ENCODE measurements at regions not wholly inside any gene's neighbourhood (a gene's known extent, or its start where the extent isn't known, plus 50 kb on each side); places are given as distances from the start of the nearest gene placed in this dataset.
A peak's percentile ranks its signal among the peaks of the same experiment; 100 is the strongest.
"Not testable (repeated sequence)": the region's sequence is repeated elsewhere in the genome, so short reads cannot be mapped to it uniquely, and the experiment has no call there.

DNA sequence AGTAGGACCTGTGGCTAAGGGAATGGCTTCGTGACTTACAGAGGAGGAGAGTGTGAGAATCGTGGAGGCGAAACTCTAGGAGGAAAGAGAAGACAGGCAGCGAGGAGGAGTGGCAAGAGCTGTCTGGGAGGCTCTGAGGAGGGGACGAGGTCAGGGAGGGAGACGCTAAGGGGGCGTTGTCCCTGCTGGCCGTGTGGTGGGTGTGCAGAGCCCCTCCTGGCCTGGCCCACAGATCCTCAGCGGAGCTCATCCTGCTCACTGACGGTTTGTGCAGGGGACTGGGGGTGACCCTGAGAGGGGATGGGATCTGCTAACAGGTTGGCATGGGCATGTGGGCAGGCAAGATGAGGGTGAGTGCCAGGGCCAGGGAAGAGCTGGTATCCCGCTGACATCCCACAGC, 56.5 kb upstream of the PRR5 start:
- Histone ChIP-seq H3K4me3 (ENCODE audit: low read length in 3 of 3) (no peak overlapping the region), H3K36me3 (ENCODE audit: control insufficient read depth in 2 of 3, insufficient read depth in 3 of 3, low read length in 3 of 3) (no peaks in the 10 kb centered on the region), H3K4me1 (ENCODE audit: control insufficient read depth in 2 of 3, insufficient read depth in 2 of 3, low read depth in 1 of 3, low read length in 3 of 3) (peaks cover 0 to 2% (median 0%) of the 10 kb centered on the region in 3 donors), H3K27me3 (ENCODE audit: control insufficient read depth, insufficient read depth, low read length) (no peaks in the 10 kb centered on the region), H3K9me3 (ENCODE audit: control insufficient read depth in 2 of 3, insufficient read depth in 1 of 3, low read length in 3 of 3) (no peaks in the 10 kb centered on the region), H3K27ac (ENCODE audit: low read depth in 2 of 2, low read length in 2 of 2) (no peak overlapping the region), H3K9ac (ENCODE audit: low read length in 3 of 3) (no peak overlapping the region)
- intact Hi-C loops (cut with DNase I) = no loop called here
- TF ChIP-seq CTCF (IDR thresholded peaks at IDR 0.05; ENCODE audit: borderline replicate concordance, extremely low read depth, insufficient read depth) = no peak
- DNase-seq = peak in 2 of 5 donors; percentile 38 to 48
- no peak for FAIRE-seq

DNA sequence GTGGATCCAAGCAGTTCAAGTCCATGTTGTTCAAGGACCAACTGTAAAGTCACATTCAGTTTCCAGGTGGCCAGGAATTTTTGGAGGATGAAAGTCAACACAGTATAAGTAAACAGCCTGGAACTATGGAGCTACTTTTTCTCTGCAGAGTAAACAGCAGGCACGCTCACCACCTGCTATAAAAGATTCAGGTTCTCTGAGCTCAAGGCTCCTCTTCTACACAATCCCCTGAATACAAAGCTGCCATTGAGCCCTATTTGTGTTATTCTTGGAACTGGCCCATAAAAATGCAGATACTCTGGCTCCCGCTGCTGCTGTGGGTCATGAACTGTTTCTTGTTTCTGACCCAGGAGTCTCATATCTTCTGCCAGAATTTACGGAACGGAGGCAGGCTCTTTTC, 56.9 kb upstream of the PRR5 start:
- no peak for TF ChIP-seq CTCF (IDR thresholded peaks at IDR 0.05; ENCODE audit: borderline replicate concordance, extremely low read depth, insufficient read depth)
- no peak overlapping the region for H3K9ac ChIP-seq (ENCODE audit: low read length in 3 of 3)
- H3K27me3 ChIP-seq (ENCODE audit: control insufficient read depth, insufficient read depth, low read length) = no peaks in the 10 kb centered on the region
- FAIRE-seq = no peak
- no peak for DNase-seq
- no peak overlapping the region for H3K27ac ChIP-seq (ENCODE audit: low read depth in 2 of 2, low read length in 2 of 2)
- no peaks in the 10 kb centered on the region for H3K9me3 ChIP-seq (ENCODE audit: control insufficient read depth in 2 of 3, insufficient read depth in 1 of 3, low read length in 3 of 3)
- intact Hi-C loops (cut with DNase I) = no loop called here
- no peaks in the 10 kb centered on the region for H3K36me3 ChIP-seq (ENCODE audit: control insufficient read depth in 2 of 3, insufficient read depth in 3 of 3, low read length in 3 of 3)
- H3K4me1 ChIP-seq (ENCODE audit: control insufficient read depth in 2 of 3, insufficient read depth in 2 of 3, low read depth in 1 of 3, low read length in 3 of 3) = peaks cover 0 to 3% (median 0%) of the 10 kb centered on the region in 3 donors
- H3K4me3 ChIP-seq (ENCODE audit: low read length in 3 of 3) = no peak overlapping the region

DNA sequence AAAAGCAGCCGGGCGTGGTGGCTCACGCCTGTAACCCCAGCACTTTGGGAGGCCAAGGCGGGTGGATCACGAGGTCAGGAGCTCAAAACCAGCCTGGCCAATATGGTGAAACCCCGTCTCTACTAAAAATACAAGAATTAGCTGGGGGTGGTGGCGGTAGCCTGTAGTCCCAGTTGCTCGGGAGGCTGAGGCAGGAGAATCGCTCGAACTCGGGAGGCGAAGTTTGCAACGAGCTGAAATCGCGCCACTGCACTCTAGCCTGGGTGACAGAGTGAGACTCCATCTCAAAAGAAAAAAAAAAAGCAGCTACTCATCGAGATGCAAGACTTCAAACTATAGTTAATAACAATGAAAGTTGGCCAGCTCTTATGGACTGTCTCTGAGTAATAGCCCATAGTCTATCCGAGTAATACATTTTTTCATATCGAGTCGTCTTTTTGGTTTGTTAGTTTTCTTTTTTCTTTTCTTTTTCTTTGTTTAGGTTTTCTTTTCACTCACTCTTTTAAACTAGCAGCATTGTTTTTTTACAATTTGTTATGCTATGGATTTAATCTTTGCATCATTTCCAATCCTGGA, 58.4 kb upstream of the PRR5 start:
- DNase-seq = peak in 2 of 5 donors; percentile 14
- H3K9ac ChIP-seq (ENCODE audit: low read length in 3 of 3); H3K36me3 ChIP-seq (ENCODE audit: control insufficient read depth in 2 of 3, insufficient read depth in 3 of 3, low read length in 3 of 3); H3K4me1 ChIP-seq (ENCODE audit: control insufficient read depth in 2 of 3, insufficient read depth in 2 of 3, low read depth in 1 of 3, low read length in 3 of 3); H3K9me3 ChIP-seq (ENCODE audit: control insufficient read depth in 2 of 3, insufficient read depth in 1 of 3, low read length in 3 of 3); H3K27ac ChIP-seq (ENCODE audit: low read depth in 2 of 2, low read length in 2 of 2); FAIRE-seq; H3K27me3 ChIP-seq (ENCODE audit: control insufficient read depth, insufficient read depth, low read length); H3K4me3 ChIP-seq (ENCODE audit: low read length in 3 of 3); intact Hi-C loops (cut with DNase I): not testable (repeated sequence)

- H3K9me3 ChIP-seq (ENCODE audit: control insufficient read depth in 2 of 3, insufficient read depth in 1 of 3, low read length in 3 of 3) = no peaks in the 10 kb centered on the region
- H3K27me3 ChIP-seq (ENCODE audit: control insufficient read depth, insufficient read depth, low read length) = no peaks in the 10 kb centered on the region
- peaks cover 0 to 2% (median 0%) of the 10 kb centered on the region in 3 donors for H3K4me1 ChIP-seq (ENCODE audit: control insufficient read depth in 2 of 3, insufficient read depth in 2 of 3, low read depth in 1 of 3, low read length in 3 of 3)
- no peak overlapping the region for H3K27ac ChIP-seq (ENCODE audit: low read depth in 2 of 2, low read length in 2 of 2)
- FAIRE-seq = no peak
- peak in 2 of 5 donors; percentile 15 to 22 for DNase-seq
- H3K9ac ChIP-seq (ENCODE audit: low read length in 3 of 3) = no peak overlapping the region
- no peak for TF ChIP-seq CTCF (IDR thresholded peaks at IDR 0.05; ENCODE audit: borderline replicate concordance, extremely low read depth, insufficient read depth)
- no peaks in the 10 kb centered on the region for H3K36me3 ChIP-seq (ENCODE audit: control insufficient read depth in 2 of 3, insufficient read depth in 3 of 3, low read length in 3 of 3)
- intact Hi-C loops (cut with DNase I) = no loop called here
- H3K4me3 ChIP-seq (ENCODE audit: low read length in 3 of 3) = no peak overlapping the region
Observed at GRCh38 chr22:44642096-44642644, 59.8 kb upstream of the PRR5 start.
